GM12878 (cell line): ENCODE measurements at regions not wholly inside any gene's neighbourhood (a gene's known extent, or its start where the extent isn't known, plus 50 kb on each side); places are given as distances from the start of the nearest gene placed in this dataset.

Experiments used
- CREB1 ChIP-seq: IDR thresholded peaks from 2 replicates; pipeline ENCODE4 v1.6.1; 2012; ENCODE audit warnings: low read depth, mild to moderate bottlenecking, inconsistent platforms
- HDAC2 ChIP-seq: fragments of 200-600 bp; sonication (generic); IDR thresholded peaks from 2 replicates; pipeline ENCODE4 v1.6.1; 2017
- HDAC6 ChIP-seq: fragments of 200-600 bp; sonication (generic); IDR thresholded peaks from one replicate; pipeline ENCODE4 v1.8.0; 2017; ENCODE audit warnings: antibody characterized with exemption; ENCODE audit not compliant: unreplicated experiment
- JUNB ChIP-seq: IDR thresholded peaks from 2 replicates; pipeline ENCODE4 v1.6.1; 2016; ENCODE audit warnings: antibody characterized with exemption, mild to moderate bottlenecking
- MTA2 ChIP-seq: fragments of 450-650 bp; IDR thresholded peaks from 2 replicates; pipeline ENCODE4 v1.6.1; 2016; ENCODE audit warnings: low read depth, mild to moderate bottlenecking, moderate library complexity
- POU2F2 ChIP-seq: IDR thresholded peaks from 3 replicates; pipeline ENCODE4 v1.6.1; 2011; ENCODE audit warnings: low read depth, mild to moderate bottlenecking, low read length, borderline replicate concordance
- STAT1 ChIP-seq: fragments of 450-650 bp; conservative IDR thresholded peaks from 2 replicates; pipeline ENCODE4 v1.6.1; 2014; ENCODE audit warnings: antibody characterized with exemption, mild to moderate bottlenecking
- ZBED1 ChIP-seq: IDR thresholded peaks from 2 replicates; pipeline ENCODE4 v1.6.1; 2016; ENCODE audit warnings: borderline replicate concordance
- ZBTB40 ChIP-seq: fragments of 450-650 bp; IDR thresholded peaks from 2 replicates; pipeline ENCODE4 v1.6.1; 2016; ENCODE audit warnings: mild to moderate bottlenecking, moderate library complexity, borderline replicate concordance
- ZNF384 ChIP-seq: IDR thresholded peaks from 2 replicates; pipeline ENCODE4 v1.6.1; 2012; ENCODE audit warnings: low read depth, mild to moderate bottlenecking, low read length, improper control_type of control experiment, borderline replicate concordance

GRCh38 chr12:31804185-31804504 is 75.3 kb upstream of the AMN1 start (continued):
- TF ChIP-seq ZBTB40 (no peak), POU2F2 (no peak), HDAC6 (no peak), ZBED1 (no peak), JUNB (peak; percentile 83), ZNF384 (no peak), HDAC2 (no peak), CREB1 (no peak), STAT1 (no peak), MTA2 (peak; percentile 63; the same call in 1 of the 2 replicates)
